ENCODE measurements at regions not wholly inside any gene's neighbourhood (a gene's known extent, or its start where the extent isn't known, plus 50 kb on each side); places are given as distances from the start of the nearest gene placed in this dataset.

- Mint-ChIP-seq H3K27me3 (no peaks in the 10 kb centered on the region), H3K9me3 (peaks cover 5% of the 10 kb centered on the region), H3K4me3 (no peak overlapping the region), H3K4me1 (no peaks in the 10 kb centered on the region), H3K36me3 (ENCODE audit: low read depth) (no peaks in the 10 kb centered on the region), H3K27ac (no peak overlapping the region)
- TF ChIP-seq, protein P1, sequence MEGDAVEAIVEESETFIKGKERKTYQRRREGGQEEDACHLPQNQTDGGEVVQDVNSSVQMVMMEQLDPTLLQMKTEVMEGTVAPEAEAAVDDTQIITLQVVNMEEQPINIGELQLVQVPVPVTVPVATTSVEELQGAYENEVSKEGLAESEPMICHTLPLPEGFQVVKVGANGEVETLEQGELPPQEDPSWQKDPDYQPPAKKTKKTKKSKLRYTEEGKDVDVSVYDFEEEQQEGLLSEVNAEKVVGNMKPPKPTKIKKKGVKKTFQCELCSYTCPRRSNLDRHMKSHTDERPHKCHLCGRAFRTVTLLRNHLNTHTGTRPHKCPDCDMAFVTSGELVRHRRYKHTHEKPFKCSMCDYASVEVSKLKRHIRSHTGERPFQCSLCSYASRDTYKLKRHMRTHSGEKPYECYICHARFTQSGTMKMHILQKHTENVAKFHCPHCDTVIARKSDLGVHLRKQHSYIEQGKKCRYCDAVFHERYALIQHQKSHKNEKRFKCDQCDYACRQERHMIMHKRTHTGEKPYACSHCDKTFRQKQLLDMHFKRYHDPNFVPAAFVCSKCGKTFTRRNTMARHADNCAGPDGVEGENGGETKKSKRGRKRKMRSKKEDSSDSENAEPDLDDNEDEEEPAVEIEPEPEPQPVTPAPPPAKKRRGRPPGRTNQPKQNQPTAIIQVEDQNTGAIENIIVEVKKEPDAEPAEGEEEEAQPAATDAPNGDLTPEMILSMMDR (IDR thresholded peaks at IDR 0.05): no peak
- intact Hi-C loops (cut with micrococcal nuclease): no loop called here
- CTCF ChIA-PET: no interaction called here
- POLR2A ChIA-PET: no interaction called here
- DNase-seq (no peak), ATAC-seq (ENCODE audit: low read depth) (no peak)
Observed at GRCh38 chr14:44180975-44181374, 326.1 kb downstream of the FSCB start.

- H3K9me3 Mint-ChIP-seq: peaks cover 7% of the 10 kb centered on the region
- intact Hi-C loops (cut with micrococcal nuclease): no loop called here
- ChIA-PET CTCF (no interaction called here), POLR2A (no interaction called here)
- H3K27ac Mint-ChIP-seq: no peak overlapping the region
- H3K27me3 Mint-ChIP-seq: no peaks in the 10 kb centered on the region
- DNase-seq (no peak), ATAC-seq (ENCODE audit: low read depth) (no peak)
- TF ChIP-seq, protein P1 (IDR thresholded peaks at IDR 0.05): no peak
- no peak overlapping the region for H3K4me3 Mint-ChIP-seq
- no peaks in the 10 kb centered on the region for H3K4me1 Mint-ChIP-seq
- H3K36me3 Mint-ChIP-seq (ENCODE audit: low read depth): no peaks in the 10 kb centered on the region
Observed at GRCh38 chr14:44170556-44170955, 336.5 kb downstream of the FSCB start.

DNA sequence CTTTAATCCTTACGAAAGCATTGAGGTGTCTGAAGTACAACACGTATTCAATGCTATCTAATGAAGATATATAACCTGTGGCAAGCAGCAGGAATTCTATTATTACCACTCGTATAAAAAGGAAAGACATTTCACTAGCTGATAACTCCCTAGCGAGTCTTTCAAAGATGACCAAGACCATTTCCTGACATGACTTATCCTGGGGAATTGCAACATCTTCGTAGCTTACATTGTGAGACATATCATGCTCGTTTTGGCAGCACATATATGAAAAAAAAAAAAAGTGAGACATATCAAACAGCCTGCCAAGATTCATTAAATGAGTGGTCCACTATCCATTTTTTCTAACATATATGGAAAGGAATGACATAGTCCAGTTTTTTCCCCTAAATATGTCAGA is 337.0 kb downstream of the FSCB start:
- TF ChIP-seq, protein P1 (IDR thresholded peaks at IDR 0.05): no peak
- H3K27me3 Mint-ChIP-seq: no peaks in the 10 kb centered on the region
- intact Hi-C loops (cut with micrococcal nuclease): no loop called here
- POLR2A ChIA-PET: no interaction called here
- no peak overlapping the region for H3K4me3 Mint-ChIP-seq
- H3K4me1 Mint-ChIP-seq: no peaks in the 10 kb centered on the region
- ATAC-seq (ENCODE audit: low read depth): no peak
- CTCF ChIA-PET: no interaction called here
- no peaks in the 10 kb centered on the region for H3K36me3 Mint-ChIP-seq (ENCODE audit: low read depth)
- DNase-seq: no peak
- peaks cover 6% of the 10 kb centered on the region for H3K9me3 Mint-ChIP-seq
- no peak overlapping the region for H3K27ac Mint-ChIP-seq

- no peak overlapping the region for H3K27ac Mint-ChIP-seq
- intact Hi-C loops (cut with micrococcal nuclease): no loop called here
- H3K36me3 Mint-ChIP-seq (ENCODE audit: low read depth): no peaks in the 10 kb centered on the region
- TF ChIP-seq, protein P1 (IDR thresholded peaks at IDR 0.05): no peak
- H3K9me3 Mint-ChIP-seq: no peaks in the 10 kb centered on the region
- ChIA-PET POLR2A (no interaction called here), CTCF (no interaction called here)
- ATAC-seq (ENCODE audit: low read depth) (no peak), DNase-seq (no peak)
- no peaks in the 10 kb centered on the region for H3K4me1 Mint-ChIP-seq
- no peaks in the 10 kb centered on the region for H3K27me3 Mint-ChIP-seq
- no peak overlapping the region for H3K4me3 Mint-ChIP-seq
Observed at GRCh38 chr14:44168566-44168965, 338.5 kb downstream of the FSCB start.

DNA sequence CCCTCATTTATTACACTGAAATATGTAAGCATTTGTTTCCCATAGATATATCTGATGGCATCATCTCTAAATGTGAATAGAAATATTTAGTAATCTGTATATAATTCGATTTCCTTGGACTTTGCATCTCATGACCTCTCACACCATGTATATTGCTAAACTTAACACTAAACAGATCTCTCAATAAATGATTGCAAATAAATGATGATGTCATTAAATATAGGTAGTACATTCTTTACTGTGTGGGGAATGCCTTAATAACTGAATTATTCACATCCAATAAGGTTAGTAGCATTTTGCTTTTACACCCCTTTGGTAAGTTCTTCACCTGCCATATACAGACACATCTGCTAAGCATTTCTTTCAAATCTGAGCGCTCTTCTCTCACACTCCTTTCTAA is 340.5 kb downstream of the FSCB start:
- intact Hi-C loops (cut with micrococcal nuclease): no loop called here
- no peaks in the 10 kb centered on the region for H3K4me1 Mint-ChIP-seq
- no peak overlapping the region for H3K4me3 Mint-ChIP-seq
- ChIA-PET CTCF (no interaction called here), POLR2A (no interaction called here)
- H3K9me3 Mint-ChIP-seq: peaks cover 7% of the 10 kb centered on the region
- TF ChIP-seq, protein P1 (IDR thresholded peaks at IDR 0.05): no peak
- DNase-seq (no peak), ATAC-seq (ENCODE audit: low read depth) (no peak)
- H3K36me3 Mint-ChIP-seq (ENCODE audit: low read depth): no peaks in the 10 kb centered on the region
- H3K27ac Mint-ChIP-seq: no peak overlapping the region
- no peaks in the 10 kb centered on the region for H3K27me3 Mint-ChIP-seq
